HepG2 (cell line): ENCODE measurements at regions not wholly inside any gene's neighbourhood (a gene's known extent, or its start where the extent isn't known, plus 50 kb on each side); places are given as distances from the start of the nearest gene placed in this dataset.

Experiments used
- ATAC-seq: fragments of 200-7000 bp; cut with Tn5 transposase; 3 replicates; pipeline ENCODE4 v1.9.1; 2020; ENCODE audit warnings: mild to moderate bottlenecking, moderate library complexity
- BruUV-seq: library from RNA; stranded (reverse); fragments of 400-500 nt; replicated peaks from 2 replicates; lab custom pipeline; 2021; lab: Mats Ljungman, UMichigan
- CTCF ChIA-PET: fragments of 300-600 bp; formaldehyde crosslinking; extraction: SDS; loops from one replicate; lab custom pipeline; 2021; ENCODE audit warnings: low total read pairs, inconsistent platforms, low intra/inter-chr PET ratio; lab: Yijun Ruan, JAX
- POLR2A ChIA-PET: fragments of 350-600 bp; sonication (Branson Sonifier 250); formaldehyde crosslinking; loops from one replicate; lab custom pipeline; 2020; ENCODE audit warnings: antibody characterized with exemption, inconsistent platforms; lab: Yijun Ruan, JAX
- DNase-seq: peaks from one replicate; pipeline ENCODE4 v3.0.0-alpha.2; 2015; ENCODE audit warnings: low spot score
- FAIRE-seq: peaks from 3 replicates; lab custom pipeline; 2011; peaks lifted over from hg19 to GRCh38; lab: Jason Lieb, UNC
- H2AFZ ChIP-seq: one replicate; pipeline ENCODE4 v1.6.1; 2011; ENCODE audit warnings: low read length, inconsistent platforms
- H3K27ac ChIP-seq: fragments of 300-600 bp; 3 replicates; pipeline ENCODE4 v1.8.0; 2011; ENCODE audit warnings: mixed run types, mild to moderate bottlenecking, mixed read lengths, low read length, inconsistent platforms; ENCODE audit not compliant: insufficient read depth; ENCODE audit errors: extremely low read length
- H3K27me3 ChIP-seq, 2 experiments: fragments of 200-600 bp in 1 of 2; 2 replicates in 1 of 2; 3 replicates in 1 of 2; pipeline versions ENCODE4 v1.6.0 to v1.8.0; 2011; ENCODE audit warnings: low read length in 2 of 2, mild to moderate bottlenecking in 2 of 2, moderate library complexity in 2 of 2, inconsistent platforms in 1 of 2; ENCODE audit not compliant: insufficient read depth in 2 of 2, control insufficient read depth in 1 of 2
- H3K36me3 ChIP-seq, 2 experiments: fragments of 200-600 bp in 1 of 2; replicated peaks in 1 of 2; 2 replicates in 1 of 2; 3 replicates in 1 of 2; pipeline versions ENCODE4 v1.5.1 to v1.8.0; 2011; ENCODE audit warnings: low read length in 2 of 2, inconsistent platforms in 1 of 2; ENCODE audit not compliant: insufficient read depth in 2 of 2, control insufficient read depth in 1 of 2
- H3K4me1 ChIP-seq: 2 replicates; pipeline ENCODE4 v1.5.1; 2012; ENCODE audit warnings: low read length, inconsistent platforms; ENCODE audit not compliant: insufficient read depth
- H3K4me2 ChIP-seq: 2 replicates; pipeline ENCODE4 v1.6.0; 2011; ENCODE audit warnings: low read depth, low read length, inconsistent platforms
- H3K4me3 ChIP-seq, 3 experiments: fragments of 200-600 bp in 1 of 3; sonication (generic), shearing (Covaris generic) in 1 of 3; replicated peaks in 1 of 3; 2 replicates each; pipeline ENCODE4 v1.5.1; 2011 to 2016; ENCODE audit warnings: low read length in 3 of 3, inconsistent platforms in 2 of 3, low read depth in 2 of 3, mild to moderate bottlenecking in 2 of 3, control low read depth in 1 of 3, mixed read lengths in 1 of 3; ENCODE audit not compliant: insufficient read depth in 1 of 3
- H3K79me2 ChIP-seq: one replicate; pipeline ENCODE4 v1.6.1; 2011; ENCODE audit warnings: low read length, inconsistent platforms; ENCODE audit not compliant: insufficient read depth
- H3K9ac ChIP-seq: 2 replicates; pipeline ENCODE4 v1.6.0; 2011; ENCODE audit warnings: mild to moderate bottlenecking, low read depth, low read length, inconsistent platforms; ENCODE audit not compliant: insufficient read depth
- H3K9me3 ChIP-seq: 2 replicates; pipeline ENCODE4 v1.5.1; 2012; ENCODE audit warnings: mild to moderate bottlenecking, low read length
- H4K20me1 ChIP-seq: 2 replicates; pipeline ENCODE4 v1.6.0; 2011; ENCODE audit warnings: inconsistent platforms, mild to moderate bottlenecking, low read length, moderate library complexity; ENCODE audit not compliant: insufficient read depth
- E2F1 ChIP-seq: sonication (generic); formaldehyde crosslinking; IDR thresholded peaks from 2 replicates; pipeline ENCODE4 v1.5.0; 2020; ENCODE audit warnings: missing genetic modification reagents
- ELF1 ChIP-seq: sonication (generic); formaldehyde crosslinking; IDR thresholded peaks from 2 replicates; pipeline ENCODE4 v1.4.0; 2020; ENCODE audit warnings: missing genetic modification reagents
- FLYWCH1 ChIP-seq: sonication (generic); formaldehyde crosslinking; IDR thresholded peaks from 2 replicates; pipeline ENCODE4 v1.8.1; 2023; ENCODE audit warnings: mild to moderate bottlenecking, missing genetic modification reagents
- MAFK ChIP-seq, 2 experiments: IDR thresholded peaks in 1 of 2; conservative IDR thresholded peaks in 1 of 2; 2 replicates each; pipeline ENCODE4 v1.6.1; 2011; ENCODE audit warnings: improper control_type of control experiment in 2 of 2, low read length in 2 of 2
- MTF2 ChIP-seq: sonication (generic); formaldehyde crosslinking; IDR thresholded peaks from 2 replicates; pipeline ENCODE4 v1.5.0; 2020; ENCODE audit warnings: missing genetic modification reagents, borderline replicate concordance
- MXD3 ChIP-seq: IDR thresholded peaks from 2 replicates; pipeline ENCODE4 v1.6.1; 2016; ENCODE audit warnings: mild to moderate bottlenecking, missing biosample characterization, missing genetic modification reagents
- RARG ChIP-seq: sonication (generic); formaldehyde crosslinking; IDR thresholded peaks from 2 replicates; pipeline ENCODE4 v1.4.0; 2020; ENCODE audit warnings: low read depth, mild to moderate bottlenecking, missing genetic modification reagents
- SRF ChIP-seq: IDR thresholded peaks from 2 replicates; pipeline ENCODE4 v1.6.1; 2011; ENCODE audit warnings: mild to moderate bottlenecking, low read depth, low read length, moderate library complexity
- SRSF9 ChIP-seq: fragments of 200-400 bp; formaldehyde crosslinking; IDR thresholded peaks from 2 replicates; pipeline ENCODE4 v1.6.1; 2018; ENCODE audit warnings: borderline replicate concordance, mild to moderate bottlenecking, low read depth, low read length; ENCODE audit not compliant: insufficient read depth, poor library complexity, severe bottlenecking
- WGBS: methylation state at CpG from one replicate; pipeline ENCODE4 v1.1.6; 2017; ENCODE audit warnings: low lambda C conversion rate; 5-methylcytosine and 5-hydroxymethylcytosine counted together
- in situ Hi-C: cut with HindIII; loops from 2 replicates; pipeline ENCODE4 v1.10.0; 2017; ENCODE audit warnings: low pct_unique_long_range_greater_than_20kb; ENCODE audit not compliant: extremely low pct_ligation_motif_present
- intact Hi-C: fragments of 100-400 bp; cut with micrococcal nuclease; formaldehyde crosslinking; loops from one replicate; pipeline ENCODE4 v1.10.0; 2022; ENCODE audit not compliant: unreplicated experiment

DNA sequence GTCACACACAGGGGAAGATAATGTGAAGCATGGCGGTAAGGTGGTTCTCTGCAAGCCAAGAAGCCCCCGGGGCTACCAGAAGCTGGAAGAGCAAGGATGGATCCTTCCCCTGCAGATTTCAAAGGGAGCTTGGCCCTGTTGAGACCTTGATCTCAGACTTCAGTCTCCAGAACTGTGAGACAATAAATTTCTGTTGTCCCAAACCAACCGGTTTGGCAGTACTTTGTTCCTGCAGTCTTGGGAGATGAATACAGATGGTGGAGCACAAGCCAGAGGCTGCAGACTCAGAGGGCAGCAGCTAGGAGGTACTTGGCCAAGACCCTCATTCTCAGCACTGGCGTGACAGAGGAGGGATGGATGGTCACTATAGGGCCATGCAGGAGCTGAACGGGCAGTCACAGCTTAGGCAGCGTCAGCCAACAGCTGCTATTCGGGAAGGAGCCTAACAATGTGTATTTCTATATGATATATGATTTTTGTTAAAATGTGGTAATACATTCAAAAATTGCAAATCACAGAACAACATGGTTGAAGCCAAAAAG is 387.3 kb downstream of the TNS3 start:
- no TSS peak for BruUV-seq
- Histone ChIP-seq H3K36me3 (no peaks in the 10 kb centered on the region), H4K20me1 (no peaks in the 10 kb centered on the region), H3K27me3 (no peaks in the 10 kb centered on the region; a peak in 1 of 5 replicates), H3K79me2 (no peaks in the 10 kb centered on the region), H3K4me2 (no peak overlapping the region), H3K9ac (no peak overlapping the region)
- in situ Hi-C loops, result no loop called here
- POLR2A ChIA-PET, result no interaction called here
- TF ChIP-seq E2F1, result no peak
- no peak for TF ChIP-seq ELF1
- no peak for TF ChIP-seq RARG (CRISPR knock-in tag)
- TF ChIP-seq SRSF9, result no peak
- TF ChIP-seq MTF2 (CRISPR knock-in tag), result no peak
- TF ChIP-seq SRF, result no peak
- TF ChIP-seq MAFK (conservative IDR thresholded peaks at IDR 0.05 in 1 of 2, IDR thresholded peaks at IDR 0.05 in 1 of 2; ENCODE audit: low read length in 2 of 2), result no peak
- no peak for TF ChIP-seq MXD3
- TF ChIP-seq FLYWCH1, result no peak
- TF ChIP-seq, all 625 proteins: peak for 0
- 46% methylated on average over 7 of the region's 7 CpGs for WGBS
- DNase-seq (no peak), ATAC-seq (no peak), FAIRE-seq (no peak)
- Histone ChIP-seq H2AFZ (no peak overlapping the region), H3K4me3 (no peak overlapping the region), H3K4me1 (peaks cover 14% of the 10 kb centered on the region), H3K27ac (no peak overlapping the region), H3K9me3 (no peaks in the 10 kb centered on the region)
- CTCF ChIA-PET, result no interaction called here
- intact Hi-C loops, result no loop called here
